Brain pericyte (primary cell): ENCODE measurements at regions not wholly inside any gene's neighbourhood (a gene's known extent, or its start where the extent isn't known, plus 50 kb on each side); places are given as distances from the start of the nearest gene placed in this dataset.

Experiments used
- DNase-seq: peaks from one replicate; pipeline ENCODE4 v3.0.0-alpha.2; 2012; ENCODE audit warnings: low read depth, low spot score

- no peak for DNase-seq
Observed at GRCh38 chr2:18934886-18935285, 345.5 kb upstream of the NT5C1B start.

- no peak for DNase-seq
Observed at GRCh38 chr2:18932853-18933252, 343.5 kb upstream of the NT5C1B start.

- no peak for DNase-seq
Observed at GRCh38 chr2:18930971-18931370, 341.6 kb upstream of the NT5C1B start.

- no peak for DNase-seq
Observed at GRCh38 chr2:18927525-18928232, 338.3 kb upstream of the NT5C1B start.

GRCh38 chr2:18926631-18927524 is 337.5 kb upstream of the NT5C1B start:
- DNase-seq, result no peak

GRCh38 chr2:18925296-18925695 is 335.9 kb upstream of the NT5C1B start:
- no peak for DNase-seq

- no peak for DNase-seq
Observed at GRCh38 chr2:18924886-18925285, 335.5 kb upstream of the NT5C1B start.

- DNase-seq, result no peak
Observed at GRCh38 chr2:18924386-18924785, 335.0 kb upstream of the NT5C1B start.

GRCh38 chr2:18922276-18922675 is 332.9 kb upstream of the NT5C1B start:
- no peak for DNase-seq

GRCh38 chr2:18918280-18918679 is 328.9 kb upstream of the NT5C1B start:
- DNase-seq, result no peak

GRCh38 chr2:18915227-18915626 is 325.9 kb upstream of the NT5C1B start:
- DNase-seq, result no peak

- DNase-seq, result no peak
Observed at GRCh38 chr2:18913512-18913911, 324.1 kb upstream of the NT5C1B start.

- no peak for DNase-seq
Observed at GRCh38 chr2:18912225-18912888, 323.0 kb upstream of the NT5C1B start.

GRCh38 chr2:18911416-18911815 is 322.0 kb upstream of the NT5C1B start:
- DNase-seq, result no peak

GRCh38 chr2:18910843-18911242 is 321.5 kb upstream of the NT5C1B start:
- DNase-seq, result no peak

GRCh38 chr2:18907937-18908336 is 318.6 kb upstream of the NT5C1B start:
- no peak for DNase-seq

- no peak for DNase-seq
Observed at GRCh38 chr2:18907508-18907907, 318.1 kb upstream of the NT5C1B start.

GRCh38 chr2:18903750-18904149 is 314.4 kb upstream of the NT5C1B start:
- DNase-seq, result no peak

GRCh38 chr2:18901242-18901641 is 311.9 kb upstream of the NT5C1B start:
- no peak for DNase-seq

GRCh38 chr2:18900691-18901141 is 311.3 kb upstream of the NT5C1B start:
- DNase-seq, result peak; percentile 77

- DNase-seq, result no peak
Observed at GRCh38 chr2:18899725-18900124, 310.4 kb upstream of the NT5C1B start.

- no peak for DNase-seq
Observed at GRCh38 chr2:18898271-18898670, 308.9 kb upstream of the NT5C1B start.
